ENCODE measurements at regions not wholly inside any gene's neighbourhood (a gene's known extent, or its start where the extent isn't known, plus 50 kb on each side); places are given as distances from the start of the nearest gene placed in this dataset.

DNA sequence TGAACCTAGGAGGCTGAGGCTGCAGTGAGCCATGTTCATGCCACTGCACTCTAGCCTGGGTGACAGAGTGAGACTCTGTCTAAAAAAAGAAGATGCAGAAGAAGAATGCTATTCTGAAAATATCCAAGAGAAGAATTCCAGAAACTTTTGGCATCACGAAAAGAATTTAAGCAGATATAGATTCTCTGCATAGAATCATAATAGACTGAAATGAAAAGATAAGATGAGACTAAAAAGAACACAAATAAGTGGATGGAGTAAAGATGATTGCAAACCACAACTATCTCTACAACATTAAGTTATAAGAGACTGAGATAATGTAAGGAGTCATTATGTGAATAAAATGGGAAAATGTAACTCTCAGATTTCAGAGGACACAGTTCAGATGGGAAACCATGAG lies 140.7 kb upstream of the TMC3 start:
- no peak for DNase-seq (ENCODE audit: low read depth)
- TF ChIP-seq, protein P1, sequence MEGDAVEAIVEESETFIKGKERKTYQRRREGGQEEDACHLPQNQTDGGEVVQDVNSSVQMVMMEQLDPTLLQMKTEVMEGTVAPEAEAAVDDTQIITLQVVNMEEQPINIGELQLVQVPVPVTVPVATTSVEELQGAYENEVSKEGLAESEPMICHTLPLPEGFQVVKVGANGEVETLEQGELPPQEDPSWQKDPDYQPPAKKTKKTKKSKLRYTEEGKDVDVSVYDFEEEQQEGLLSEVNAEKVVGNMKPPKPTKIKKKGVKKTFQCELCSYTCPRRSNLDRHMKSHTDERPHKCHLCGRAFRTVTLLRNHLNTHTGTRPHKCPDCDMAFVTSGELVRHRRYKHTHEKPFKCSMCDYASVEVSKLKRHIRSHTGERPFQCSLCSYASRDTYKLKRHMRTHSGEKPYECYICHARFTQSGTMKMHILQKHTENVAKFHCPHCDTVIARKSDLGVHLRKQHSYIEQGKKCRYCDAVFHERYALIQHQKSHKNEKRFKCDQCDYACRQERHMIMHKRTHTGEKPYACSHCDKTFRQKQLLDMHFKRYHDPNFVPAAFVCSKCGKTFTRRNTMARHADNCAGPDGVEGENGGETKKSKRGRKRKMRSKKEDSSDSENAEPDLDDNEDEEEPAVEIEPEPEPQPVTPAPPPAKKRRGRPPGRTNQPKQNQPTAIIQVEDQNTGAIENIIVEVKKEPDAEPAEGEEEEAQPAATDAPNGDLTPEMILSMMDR (conservative IDR thresholded peaks at IDR 0.05; ENCODE audit: low read depth, low read length), result no peak
- no peak overlapping the region for H3K4me3 ChIP-seq (ENCODE audit: low read depth, low read length)

DNA sequence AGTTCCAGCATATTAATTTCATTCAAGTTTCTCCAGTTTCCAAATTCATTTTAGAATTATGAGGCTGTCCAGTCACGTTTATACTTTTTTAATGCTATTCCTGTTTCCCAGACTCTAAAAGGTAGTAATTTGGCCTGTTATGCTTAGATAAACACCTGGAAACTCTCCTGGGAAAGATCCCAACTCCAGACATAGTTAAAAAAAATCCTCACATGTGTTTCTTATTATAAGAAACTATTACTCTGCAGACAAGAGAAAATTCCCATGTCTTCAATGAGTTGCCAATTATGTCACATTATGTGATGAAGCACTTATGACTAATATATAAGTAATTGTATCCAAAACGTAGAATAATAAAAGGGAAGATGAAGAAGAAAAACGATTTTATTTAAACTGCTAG lies 137.1 kb upstream of the TMC3 start:
- H3K4me3 ChIP-seq (ENCODE audit: low read depth, low read length), result no peak overlapping the region
- DNase-seq (ENCODE audit: low read depth), result no peak
- TF ChIP-seq, protein P1 (conservative IDR thresholded peaks at IDR 0.05; ENCODE audit: low read depth, low read length), result no peak

DNA sequence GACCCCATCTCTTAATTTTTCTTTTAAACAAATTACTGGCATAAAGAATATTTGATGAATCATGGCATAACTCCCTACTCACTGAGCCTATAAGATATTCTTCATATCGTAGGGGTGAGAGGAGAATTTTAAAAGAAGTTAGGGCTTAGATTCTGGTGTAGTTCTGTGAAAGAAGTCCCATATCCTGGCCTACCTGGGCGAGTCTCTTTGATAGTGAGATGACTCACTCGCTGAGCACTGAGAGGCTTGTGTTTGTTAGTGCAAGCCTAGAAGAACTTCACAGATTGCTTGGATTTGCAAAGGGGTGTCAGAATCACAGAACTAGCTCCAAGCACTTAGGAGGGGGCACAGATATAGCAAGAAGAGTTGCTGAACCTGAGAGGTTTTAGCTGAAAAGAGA lies 133.8 kb upstream of the TMC3 start:
- TF ChIP-seq, protein P1 (conservative IDR thresholded peaks at IDR 0.05; ENCODE audit: low read depth, low read length), result no peak
- no peak for DNase-seq (ENCODE audit: low read depth)

DNA sequence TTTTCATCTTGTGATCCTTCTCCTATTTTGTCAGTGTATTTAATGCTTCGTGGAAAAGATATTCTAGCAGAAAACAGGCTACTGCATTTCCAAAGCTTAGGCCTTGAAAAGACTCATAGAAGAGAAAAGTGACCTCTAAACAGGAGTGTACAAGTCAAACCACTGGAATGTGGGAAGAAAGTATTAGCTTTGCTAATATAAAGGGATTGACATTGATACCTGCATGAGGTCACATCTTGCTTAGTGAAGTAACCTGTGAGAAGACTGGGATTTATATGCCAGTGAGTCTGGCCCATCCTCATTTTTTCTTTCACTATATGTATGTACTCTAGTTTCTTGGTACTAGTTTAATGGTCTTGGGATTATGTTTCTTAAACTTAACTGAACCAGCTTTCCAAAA lies 132.9 kb upstream of the TMC3 start:
- no peak overlapping the region for H3K4me3 ChIP-seq (ENCODE audit: low read depth, low read length)
- TF ChIP-seq, protein P1 (conservative IDR thresholded peaks at IDR 0.05; ENCODE audit: low read depth, low read length), result no peak
- no peak for DNase-seq (ENCODE audit: low read depth)

More for the DNA sequence above, 133.8 kb upstream of the TMC3 start:
- no peak overlapping the region for H3K4me3 ChIP-seq (ENCODE audit: low read depth, low read length)

DNA sequence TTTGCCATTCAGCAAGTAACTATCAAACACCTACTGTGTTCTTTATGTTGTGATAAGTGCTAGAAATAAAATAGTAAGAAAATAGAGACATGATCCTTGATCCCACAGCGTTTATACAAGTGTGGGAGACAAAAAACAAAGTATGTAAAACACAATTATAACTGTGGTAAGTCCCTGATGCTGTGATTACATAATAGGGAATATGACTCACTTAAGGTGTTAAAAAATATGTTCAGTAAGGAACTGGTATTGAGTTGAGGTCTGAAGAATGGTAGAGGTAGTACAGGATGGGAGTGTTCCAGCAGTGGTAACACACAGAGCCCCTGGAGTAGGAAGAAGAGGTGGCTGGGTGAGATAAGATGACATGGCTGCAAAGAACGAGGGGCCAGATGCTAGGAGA lies 132.1 kb upstream of the TMC3 start:
- no peak for DNase-seq (ENCODE audit: low read depth)
- H3K4me3 ChIP-seq (ENCODE audit: low read depth, low read length), result no peak overlapping the region
- TF ChIP-seq, protein P1 (conservative IDR thresholded peaks at IDR 0.05; ENCODE audit: low read depth, low read length), result no peak

DNA sequence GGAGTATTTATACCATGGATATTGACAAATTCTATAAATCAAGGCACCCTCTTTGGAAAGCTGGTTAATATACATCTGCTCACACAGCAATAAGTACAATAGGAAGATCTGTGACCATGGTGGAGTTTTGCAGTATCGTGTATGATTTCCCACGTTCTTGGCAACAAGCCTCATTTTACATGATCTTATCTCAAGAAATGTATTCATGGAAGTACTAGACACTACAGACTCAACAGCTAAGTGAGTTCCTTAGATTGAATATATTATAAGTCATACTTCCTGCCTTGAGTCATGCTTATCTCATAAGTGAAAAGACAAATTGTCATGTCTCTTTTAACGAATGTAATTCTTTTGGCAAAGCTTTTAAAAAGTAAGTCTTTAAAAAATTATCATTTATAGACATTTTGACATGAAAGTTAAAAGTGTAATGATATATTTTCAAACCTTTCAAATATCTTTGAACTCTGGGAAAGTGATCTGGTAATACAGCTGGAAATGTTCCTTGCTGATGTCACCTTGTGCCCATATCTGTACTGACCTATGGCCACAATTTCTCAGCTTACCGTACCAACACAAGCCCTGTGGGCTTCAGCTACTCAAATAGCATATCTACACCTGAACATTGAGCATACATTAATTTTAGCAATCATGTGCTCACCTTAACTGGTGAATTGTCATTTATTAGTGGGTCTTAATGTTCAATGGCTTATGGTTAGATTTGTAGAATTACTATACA lies 130.3 kb upstream of the TMC3 start:
- DNase-seq (ENCODE audit: low read depth), result no peak
- TF ChIP-seq, protein P1 (conservative IDR thresholded peaks at IDR 0.05; ENCODE audit: low read depth, low read length), result no peak
- H3K4me3 ChIP-seq (ENCODE audit: low read depth, low read length), result no peak overlapping the region

DNA sequence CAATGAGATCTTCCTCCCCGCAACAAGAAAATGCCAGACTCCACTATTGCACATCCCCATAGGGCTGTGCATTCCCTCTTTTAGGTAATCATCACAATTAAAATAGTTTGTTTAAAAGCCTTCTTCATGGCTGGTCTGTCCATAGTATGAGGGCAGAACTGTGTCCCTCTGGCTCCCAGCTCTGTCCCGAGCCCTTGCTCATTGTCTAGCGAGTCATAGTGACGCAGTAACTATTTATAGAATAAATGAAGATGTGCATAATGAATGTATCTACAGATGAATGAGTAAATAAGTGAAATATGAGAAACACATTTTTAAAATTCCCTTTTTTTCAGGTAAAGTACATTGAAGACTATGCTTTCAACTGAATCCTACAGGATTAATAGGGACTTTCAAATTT lies 128.4 kb upstream of the TMC3 start:
- no peak overlapping the region for H3K4me3 ChIP-seq (ENCODE audit: low read depth, low read length)
- no peak for DNase-seq (ENCODE audit: low read depth)
- TF ChIP-seq, protein P1 (conservative IDR thresholded peaks at IDR 0.05; ENCODE audit: low read depth, low read length), result no peak

All from epithelial cell of proximal tubule (primary cell).